Dermis blood vessel endothelial cell (primary cell): ENCODE measurements at regions not wholly inside any gene's neighbourhood (a gene's known extent, or its start where the extent isn't known, plus 50 kb on each side); places are given as distances from the start of the nearest gene placed in this dataset.

Experiments used
- DNase-seq: peaks from one replicate; pipeline ENCODE4 v3.0.0; 2010

GRCh38 chr7:98514211-98515031, 102.7 kb upstream of the NPTX2 start:
- no peak for DNase-seq

- DNase-seq: no peak
Observed at GRCh38 chr7:98511175-98511574, 105.9 kb upstream of the NPTX2 start.

GRCh38 chr7:98509836-98510235, 107.2 kb upstream of the NPTX2 start:
- DNase-seq: no peak

GRCh38 chr7:98506471-98506870, 105.6 kb upstream of the BAIAP2L1 start:
- no peak for DNase-seq

GRCh38 chr7:98500764-98501163, 99.9 kb upstream of the BAIAP2L1 start:
- DNase-seq: no peak

- no peak for DNase-seq
Observed at GRCh38 chr7:98496618-98497017, 95.7 kb upstream of the BAIAP2L1 start.

GRCh38 chr7:98495200-98495955, 94.5 kb upstream of the BAIAP2L1 start:
- DNase-seq: no peak

- no peak for DNase-seq
Observed at GRCh38 chr7:98493030-98493778, 92.3 kb upstream of the BAIAP2L1 start.

GRCh38 chr7:98488167-98488566, 87.3 kb upstream of the BAIAP2L1 start:
- DNase-seq: no peak

- DNase-seq: no peak
Observed at GRCh38 chr7:98483964-98484545, 83.2 kb upstream of the BAIAP2L1 start.

GRCh38 chr7:98483276-98483963, 82.5 kb upstream of the BAIAP2L1 start:
- DNase-seq: no peak

- DNase-seq: no peak
Observed at GRCh38 chr7:98479318-98479717, 78.4 kb upstream of the BAIAP2L1 start.

- DNase-seq: no peak
Observed at GRCh38 chr7:98475352-98475751, 74.5 kb upstream of the BAIAP2L1 start.

- no peak for DNase-seq
Observed at GRCh38 chr7:98474558-98474957, 73.7 kb upstream of the BAIAP2L1 start.

GRCh38 chr7:98472521-98472954, 71.6 kb upstream of the BAIAP2L1 start:
- DNase-seq: no peak

GRCh38 chr7:98470485-98471240, 69.8 kb upstream of the BAIAP2L1 start:
- DNase-seq: peak; percentile 8

- DNase-seq: no peak
Observed at GRCh38 chr7:98469088-98469487, 68.2 kb upstream of the BAIAP2L1 start.

- DNase-seq: no peak
Observed at GRCh38 chr7:98467570-98468312, 66.9 kb upstream of the BAIAP2L1 start.

GRCh38 chr7:98465022-98465421, 64.1 kb upstream of the BAIAP2L1 start:
- DNase-seq: no peak

GRCh38 chr7:98464558-98464940, 63.7 kb upstream of the BAIAP2L1 start:
- no peak for DNase-seq
